Astrocyte (in vitro differentiated cells and primary cell): ENCODE measurements at regions not wholly inside any gene's neighbourhood (a gene's known extent, or its start where the extent isn't known, plus 50 kb on each side); places are given as distances from the start of the nearest gene placed in this dataset.

ENCODE experiments used
- DNase-seq: peaks from one replicate; pipeline ENCODE4 v3.0.0-alpha.2; 2010; ENCODE audit warnings: low read depth
- FAIRE-seq: peaks from 2 replicates; lab custom pipeline; 2011; peaks lifted over from hg19 to GRCh38; lab: Jason Lieb, UNC
- H2AFZ ChIP-seq: 2 replicates; pipeline ENCODE4 v1.6.0; 2012; ENCODE audit warnings: low read depth, low read length, inconsistent platforms
- H3K27ac ChIP-seq: 2 replicates; pipeline ENCODE4 v1.5.1; 2011; ENCODE audit warnings: low read depth, low read length, inconsistent platforms
- H3K27me3 ChIP-seq: 2 replicates; pipeline ENCODE4 v1.6.0; 2011; ENCODE audit warnings: low read length, inconsistent platforms; ENCODE audit not compliant: insufficient read depth
- H3K36me3 ChIP-seq: 2 replicates; pipeline ENCODE4 v1.5.1; 2011; ENCODE audit warnings: low read length, inconsistent platforms; ENCODE audit not compliant: insufficient read depth
- H3K4me1 ChIP-seq: 2 replicates; pipeline ENCODE4 v1.5.1; 2011; ENCODE audit warnings: low read length, inconsistent platforms; ENCODE audit not compliant: insufficient read depth
- H3K4me2 ChIP-seq: 2 replicates; pipeline ENCODE4 v1.6.0; 2012; ENCODE audit warnings: low read length, inconsistent platforms
- H3K4me3 ChIP-seq: 2 replicates; pipeline ENCODE4 v1.5.1; 2011; ENCODE audit warnings: low read depth, mild to moderate bottlenecking, low read length, inconsistent platforms; ENCODE audit not compliant: insufficient read depth
- H3K79me2 ChIP-seq: 2 replicates; pipeline ENCODE4 v1.6.0; 2012; ENCODE audit warnings: mild to moderate bottlenecking, low read length, inconsistent platforms; ENCODE audit not compliant: insufficient read depth
- H3K9ac ChIP-seq: 2 replicates; pipeline ENCODE4 v1.6.0; 2012; ENCODE audit warnings: mild to moderate bottlenecking, low read length, inconsistent platforms
- H3K9me3 ChIP-seq: 2 replicates; pipeline ENCODE4 v1.5.1; 2012; ENCODE audit warnings: low read depth, mild to moderate bottlenecking, low read length, inconsistent platforms; ENCODE audit not compliant: insufficient read depth
- H4K20me1 ChIP-seq: 2 replicates; pipeline ENCODE4 v1.6.0; 2012; ENCODE audit warnings: low read length, inconsistent platforms; ENCODE audit not compliant: insufficient read depth
- H3K27ac Mint-ChIP-seq: one replicate; pipeline ENCODE4 v1.8.0; 2021; ENCODE audit warnings: mild to moderate bottlenecking, mixed read lengths; ENCODE audit not compliant: unreplicated experiment
- H3K27me3 Mint-ChIP-seq: one replicate; pipeline ENCODE4 v1.8.0; 2021; ENCODE audit warnings: low read depth, mixed read lengths; ENCODE audit not compliant: unreplicated experiment
- H3K36me3 Mint-ChIP-seq: one replicate; pipeline ENCODE4 v1.8.0; 2021; ENCODE audit warnings: low read depth, mixed read lengths; ENCODE audit not compliant: unreplicated experiment
- H3K4me1 Mint-ChIP-seq: one replicate; pipeline ENCODE4 v1.8.0; 2021; ENCODE audit warnings: low read depth, mixed read lengths; ENCODE audit not compliant: unreplicated experiment
- H3K4me3 Mint-ChIP-seq: one replicate; pipeline ENCODE4 v1.8.0; 2021; ENCODE audit warnings: mild to moderate bottlenecking, moderate library complexity, mixed read lengths; ENCODE audit not compliant: unreplicated experiment
- H3K9me3 Mint-ChIP-seq: one replicate; pipeline ENCODE4 v1.8.0; 2021; ENCODE audit warnings: mild to moderate bottlenecking, mixed read lengths; ENCODE audit not compliant: unreplicated experiment
- EZH2 ChIP-seq: IDR thresholded peaks from 2 replicates; pipeline ENCODE4 v1.6.1; 2012; ENCODE audit warnings: mild to moderate bottlenecking, low read length, inconsistent platforms; ENCODE audit not compliant: insufficient read depth
- TF ChIP-seq, protein P1 (sequence below): IDR thresholded peaks from 2 replicates; pipeline ENCODE4 v1.5.1; 2011; ENCODE audit warnings: low read depth, mild to moderate bottlenecking, inconsistent platforms, low read length, moderate library complexity; ENCODE audit not compliant: insufficient read depth

GRCh38 chr9:19555214-19555613 lies 146.4 kb downstream of the ACER2 start:
- H3K9ac ChIP-seq = no peak overlapping the region
- Mint-ChIP-seq H3K4me1 (peaks cover 4% of the 10 kb centered on the region), H3K36me3 (no peaks in the 10 kb centered on the region), H3K9me3 (peaks cover 2% of the 10 kb centered on the region), H3K4me3 (no peak overlapping the region), H3K27ac (no peak overlapping the region), H3K27me3 (peaks cover 2% of the 10 kb centered on the region)
- no peak overlapping the region for H2AFZ ChIP-seq
- no peak overlapping the region for H3K4me2 ChIP-seq
- TF ChIP-seq, protein P1, sequence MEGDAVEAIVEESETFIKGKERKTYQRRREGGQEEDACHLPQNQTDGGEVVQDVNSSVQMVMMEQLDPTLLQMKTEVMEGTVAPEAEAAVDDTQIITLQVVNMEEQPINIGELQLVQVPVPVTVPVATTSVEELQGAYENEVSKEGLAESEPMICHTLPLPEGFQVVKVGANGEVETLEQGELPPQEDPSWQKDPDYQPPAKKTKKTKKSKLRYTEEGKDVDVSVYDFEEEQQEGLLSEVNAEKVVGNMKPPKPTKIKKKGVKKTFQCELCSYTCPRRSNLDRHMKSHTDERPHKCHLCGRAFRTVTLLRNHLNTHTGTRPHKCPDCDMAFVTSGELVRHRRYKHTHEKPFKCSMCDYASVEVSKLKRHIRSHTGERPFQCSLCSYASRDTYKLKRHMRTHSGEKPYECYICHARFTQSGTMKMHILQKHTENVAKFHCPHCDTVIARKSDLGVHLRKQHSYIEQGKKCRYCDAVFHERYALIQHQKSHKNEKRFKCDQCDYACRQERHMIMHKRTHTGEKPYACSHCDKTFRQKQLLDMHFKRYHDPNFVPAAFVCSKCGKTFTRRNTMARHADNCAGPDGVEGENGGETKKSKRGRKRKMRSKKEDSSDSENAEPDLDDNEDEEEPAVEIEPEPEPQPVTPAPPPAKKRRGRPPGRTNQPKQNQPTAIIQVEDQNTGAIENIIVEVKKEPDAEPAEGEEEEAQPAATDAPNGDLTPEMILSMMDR = no peak
- TF ChIP-seq EZH2 = no peak
- no peaks in the 10 kb centered on the region for H4K20me1 ChIP-seq
- no peak for DNase-seq
- no peak for FAIRE-seq
- H3K4me3 ChIP-seq = no peak overlapping the region
- H3K4me1 ChIP-seq = no peaks in the 10 kb centered on the region
- H3K36me3 ChIP-seq = no peaks in the 10 kb centered on the region
- no peaks in the 10 kb centered on the region for H3K27me3 ChIP-seq
- H3K27ac ChIP-seq = no peak overlapping the region
- no peaks in the 10 kb centered on the region for H3K9me3 ChIP-seq
- no peaks in the 10 kb centered on the region for H3K79me2 ChIP-seq

GRCh38 chr9:19554529-19554928 lies 145.7 kb downstream of the ACER2 start:
- Histone ChIP-seq H3K4me3 (no peak overlapping the region), H3K27ac (no peak overlapping the region), H3K79me2 (no peaks in the 10 kb centered on the region), H3K9ac (no peak overlapping the region), H3K4me1 (no peaks in the 10 kb centered on the region), H3K27me3 (no peaks in the 10 kb centered on the region), H4K20me1 (no peaks in the 10 kb centered on the region), H2AFZ (no peak overlapping the region), H3K36me3 (no peaks in the 10 kb centered on the region), H3K9me3 (no peaks in the 10 kb centered on the region), H3K4me2 (no peak overlapping the region)
- H3K9me3 Mint-ChIP-seq = peaks cover 2% of the 10 kb centered on the region
- H3K4me3 Mint-ChIP-seq = no peak overlapping the region
- no peak overlapping the region for H3K27ac Mint-ChIP-seq
- DNase-seq = no peak
- peaks cover 2% of the 10 kb centered on the region for H3K27me3 Mint-ChIP-seq
- peaks cover 4% of the 10 kb centered on the region for H3K4me1 Mint-ChIP-seq
- TF ChIP-seq, protein P1 = no peak
- TF ChIP-seq EZH2 = no peak
- FAIRE-seq = no peak
- H3K36me3 Mint-ChIP-seq = no peaks in the 10 kb centered on the region

DNA sequence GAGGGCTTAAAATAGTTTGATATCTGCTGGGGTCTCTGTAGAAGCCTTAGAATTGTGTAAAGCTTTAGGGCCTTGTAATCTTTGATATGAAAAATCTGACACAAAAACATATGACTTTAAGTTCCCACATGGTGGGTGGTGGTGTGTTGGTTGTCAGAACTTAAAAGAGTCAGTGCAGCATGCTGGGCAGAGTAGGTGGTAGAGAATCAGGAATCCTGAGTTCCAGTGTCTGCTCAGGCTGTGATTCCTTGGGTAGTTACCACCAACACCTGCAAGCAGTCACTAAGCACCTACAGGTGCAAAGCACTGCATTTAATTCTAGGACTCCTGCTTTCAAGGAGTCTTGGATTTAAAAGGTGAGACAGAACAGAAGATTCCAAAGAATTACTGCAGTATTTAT lies 144.6 kb downstream of the ACER2 start:
- Mint-ChIP-seq H3K27ac (no peak overlapping the region), H3K36me3 (no peaks in the 10 kb centered on the region), H3K4me3 (no peak overlapping the region), H3K9me3 (peaks cover 2% of the 10 kb centered on the region), H3K4me1 (peaks cover 4% of the 10 kb centered on the region), H3K27me3 (peaks cover 2% of the 10 kb centered on the region)
- H3K4me3 ChIP-seq = no peak overlapping the region
- H2AFZ ChIP-seq = no peak overlapping the region
- FAIRE-seq (no peak), DNase-seq (no peak)
- H3K4me1 ChIP-seq = no peaks in the 10 kb centered on the region
- H3K9me3 ChIP-seq = no peaks in the 10 kb centered on the region
- no peaks in the 10 kb centered on the region for H3K79me2 ChIP-seq
- H3K27me3 ChIP-seq = no peaks in the 10 kb centered on the region
- H3K27ac ChIP-seq = no peak overlapping the region
- H3K9ac ChIP-seq = no peak overlapping the region
- no peak overlapping the region for H3K4me2 ChIP-seq
- H3K36me3 ChIP-seq = no peaks in the 10 kb centered on the region
- TF ChIP-seq, protein P1 = no peak
- TF ChIP-seq EZH2 = no peak
- no peaks in the 10 kb centered on the region for H4K20me1 ChIP-seq
